NT2/D1 (cell line): ENCODE measurements at regions not wholly inside any gene's neighbourhood (a gene's known extent, or its start where the extent isn't known, plus 50 kb on each side); places are given as distances from the start of the nearest gene placed in this dataset.

Experiments
- DNase-seq: peaks from one replicate; pipeline ENCODE4 v3.0.0-alpha.2; 2011; ENCODE audit warnings: low read depth, low spot score
- H3K27me3 ChIP-seq: 2 replicates; pipeline ENCODE4 v1.6.0; 2011; ENCODE audit warnings: mild to moderate bottlenecking; ENCODE audit not compliant: insufficient read length, insufficient read depth
- H3K36me3 ChIP-seq: 2 replicates; pipeline ENCODE4 v1.6.1; 2011; ENCODE audit warnings: mild to moderate bottlenecking, low read length, mixed read lengths; ENCODE audit not compliant: insufficient read depth, insufficient read length
- H3K4me1 ChIP-seq: 2 replicates; pipeline ENCODE4 v1.5.1; 2011; ENCODE audit not compliant: insufficient read depth, insufficient read length
- H3K4me3 ChIP-seq: 2 replicates; pipeline ENCODE4 v1.5.1; 2011; ENCODE audit warnings: low read depth; ENCODE audit not compliant: insufficient read length
- H3K9ac ChIP-seq: 2 replicates; pipeline ENCODE4 v1.6.0; 2011; ENCODE audit warnings: low read depth; ENCODE audit not compliant: insufficient read length
- H3K9me3 ChIP-seq: 2 replicates; pipeline ENCODE4 v1.5.1; 2011; ENCODE audit warnings: mild to moderate bottlenecking, low read length; ENCODE audit not compliant: insufficient read depth
- SUZ12 ChIP-seq: IDR thresholded peaks from 2 replicates; pipeline ENCODE4 v1.6.1; 2011; ENCODE audit not compliant: insufficient read length, insufficient read depth; ENCODE audit errors: extremely low read depth
- YY1 ChIP-seq: IDR thresholded peaks from 2 replicates; pipeline ENCODE4 v1.6.1; 2011; ENCODE audit not compliant: insufficient read length, insufficient read depth
- ZNF274 ChIP-seq: IDR thresholded peaks from 2 replicates; pipeline ENCODE4 v1.6.1; 2011; ENCODE audit warnings: mild to moderate bottlenecking, low read depth, low read length

DNA sequence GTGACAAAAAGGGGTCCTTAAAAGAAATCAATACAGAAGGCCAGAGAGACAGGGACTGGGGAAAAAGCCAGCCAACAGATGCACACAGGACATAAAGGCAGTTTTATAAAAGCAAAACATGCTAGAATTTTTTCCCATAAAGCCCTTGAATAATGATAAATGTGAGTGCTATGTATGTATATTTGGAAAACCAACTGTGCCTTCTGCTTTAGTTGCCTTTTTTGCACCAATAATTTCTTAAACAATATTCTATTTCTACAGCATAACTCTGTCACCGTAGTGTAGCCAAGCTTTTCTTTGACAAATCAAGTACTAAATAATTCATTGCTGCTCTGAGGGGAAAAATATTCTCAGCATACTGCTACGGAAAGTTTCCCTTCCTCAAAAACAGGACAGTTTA is 730.6 kb upstream of the NRSN1 start:
- DNase-seq: no peak
- H3K4me3 ChIP-seq: no peak overlapping the region
- no peaks in the 10 kb centered on the region for H3K9me3 ChIP-seq
- no peak for TF ChIP-seq ZNF274
- no peak for TF ChIP-seq SUZ12
- no peak overlapping the region for H3K9ac ChIP-seq
- no peaks in the 10 kb centered on the region for H3K36me3 ChIP-seq
- no peaks in the 10 kb centered on the region for H3K4me1 ChIP-seq
- no peaks in the 10 kb centered on the region for H3K27me3 ChIP-seq

DNA sequence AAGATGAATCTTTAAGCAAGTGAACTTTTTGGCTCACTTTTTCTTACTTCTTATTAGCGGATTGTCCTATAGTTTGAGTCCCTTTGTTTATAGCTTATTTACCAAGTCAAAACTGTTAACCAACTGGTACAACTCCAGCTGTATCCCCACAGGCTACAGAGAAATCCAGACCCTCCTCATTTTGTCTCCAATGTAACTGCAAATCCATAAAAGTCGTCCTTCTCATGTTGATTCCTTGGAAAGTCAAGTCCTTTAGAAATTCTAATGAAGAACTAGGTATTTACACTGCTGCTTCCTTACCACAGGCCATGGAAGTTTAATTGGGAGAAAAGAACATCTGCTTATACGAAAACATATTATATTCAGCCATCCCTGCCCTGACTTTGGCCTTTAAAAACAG is 729.1 kb upstream of the NRSN1 start:
- TF ChIP-seq ZNF274 (no peak), SUZ12 (no peak), YY1 (no peak)
- Histone ChIP-seq H3K27me3 (no peaks in the 10 kb centered on the region), H3K9ac (no peak overlapping the region), H3K4me1 (no peaks in the 10 kb centered on the region), H3K9me3 (no peaks in the 10 kb centered on the region), H3K4me3 (no peak overlapping the region), H3K36me3 (no peaks in the 10 kb centered on the region)
- DNase-seq: peak; percentile 11

DNA sequence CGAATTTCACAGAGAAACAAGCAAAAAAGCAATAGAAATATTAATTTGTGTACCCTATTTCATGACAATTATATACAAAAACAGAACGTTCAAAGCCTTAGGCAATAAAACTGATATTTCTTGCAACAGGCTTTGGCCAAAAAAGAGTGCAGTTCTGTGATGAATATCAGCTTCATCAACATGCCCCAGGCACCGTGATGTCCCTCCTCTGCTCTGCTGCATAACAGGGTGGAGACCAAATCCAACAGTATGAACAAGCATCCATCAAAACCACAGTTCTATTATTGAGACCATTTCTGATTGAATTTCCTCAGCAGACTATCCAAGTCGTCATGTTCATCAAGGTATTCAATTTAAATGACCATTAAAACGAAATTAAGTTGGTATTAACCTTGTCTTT is 722.6 kb upstream of the NRSN1 start:
- no peak for DNase-seq
- H3K4me3 ChIP-seq: no peak overlapping the region
- H3K36me3 ChIP-seq: no peaks in the 10 kb centered on the region
- no peaks in the 10 kb centered on the region for H3K4me1 ChIP-seq
- TF ChIP-seq SUZ12 (no peak), YY1 (no peak), ZNF274 (no peak)
- no peak overlapping the region for H3K9ac ChIP-seq
- no peaks in the 10 kb centered on the region for H3K9me3 ChIP-seq
- H3K27me3 ChIP-seq: no peaks in the 10 kb centered on the region

DNA sequence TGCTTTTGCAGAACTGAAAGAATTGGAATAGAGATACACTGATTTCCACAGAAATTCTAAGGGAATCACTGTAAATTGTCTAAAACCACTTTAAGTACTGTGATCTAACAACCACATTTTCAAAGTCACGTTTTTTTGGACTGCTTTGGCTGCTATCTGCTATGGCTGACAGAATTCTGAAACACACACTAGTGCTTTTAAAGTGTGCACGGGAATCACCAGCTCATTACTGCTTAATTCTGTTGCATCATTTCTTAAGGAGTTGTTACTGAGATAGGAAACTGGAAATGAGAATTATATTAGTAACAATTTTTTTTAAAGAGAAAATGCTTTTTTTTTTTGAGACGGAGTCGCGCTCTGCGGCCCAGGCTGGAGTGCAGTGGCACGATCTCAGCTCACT is 716.5 kb upstream of the NRSN1 start:
- DNase-seq: no peak
- no peaks in the 10 kb centered on the region for H3K9me3 ChIP-seq
- no peak overlapping the region for H3K9ac ChIP-seq
- no peaks in the 10 kb centered on the region for H3K36me3 ChIP-seq
- H3K27me3 ChIP-seq: no peaks in the 10 kb centered on the region
- H3K4me3 ChIP-seq: no peak overlapping the region
- no peak for TF ChIP-seq ZNF274
- no peak for TF ChIP-seq YY1
- no peak for TF ChIP-seq SUZ12
- no peaks in the 10 kb centered on the region for H3K4me1 ChIP-seq

DNA sequence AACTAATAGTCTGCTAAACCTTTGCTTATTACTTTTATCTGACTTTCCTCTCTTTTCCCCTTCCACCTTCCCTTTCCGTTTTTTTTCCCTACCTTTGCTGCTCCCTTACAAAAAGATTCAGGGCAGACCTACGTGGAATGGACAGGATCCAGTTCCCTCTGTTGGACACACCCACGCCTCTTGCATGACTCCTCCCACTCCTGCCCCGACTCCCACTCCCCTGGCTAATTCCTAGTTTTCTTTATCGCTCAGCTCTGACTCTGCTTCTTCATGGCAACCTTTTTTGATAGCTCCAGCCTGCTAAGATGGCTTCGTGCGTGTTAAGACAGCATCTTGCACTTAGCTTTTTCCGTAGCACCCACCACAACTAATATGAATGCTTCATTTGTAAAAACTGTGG is 715.6 kb upstream of the NRSN1 start:
- Histone ChIP-seq H3K4me1 (no peaks in the 10 kb centered on the region), H3K9me3 (no peaks in the 10 kb centered on the region), H3K4me3 (no peak overlapping the region), H3K36me3 (no peaks in the 10 kb centered on the region), H3K9ac (no peak overlapping the region), H3K27me3 (no peaks in the 10 kb centered on the region)
- TF ChIP-seq ZNF274: no peak
- no peak for TF ChIP-seq YY1
- TF ChIP-seq SUZ12: no peak
- DNase-seq: no peak

DNA sequence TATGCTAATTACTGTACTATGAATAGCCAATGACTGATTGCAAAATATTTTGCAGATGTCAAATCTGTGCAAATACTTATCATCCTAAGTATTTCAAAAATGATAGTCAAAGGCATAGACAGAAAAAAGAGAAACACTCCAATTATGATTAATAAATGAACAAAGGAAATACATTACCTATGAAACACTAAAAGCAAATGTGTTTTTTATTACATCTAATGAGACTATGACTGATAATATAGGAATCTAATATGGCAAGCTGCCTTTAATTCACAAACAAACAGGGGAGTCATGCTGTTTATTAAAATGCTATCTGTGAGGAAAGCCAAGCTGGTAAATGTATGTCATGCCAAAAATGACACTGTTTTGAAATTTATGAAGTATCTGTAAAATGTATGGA is 713.2 kb upstream of the NRSN1 start:
- no peak overlapping the region for H3K9ac ChIP-seq
- H3K27me3 ChIP-seq: no peaks in the 10 kb centered on the region
- no peaks in the 10 kb centered on the region for H3K9me3 ChIP-seq
- no peaks in the 10 kb centered on the region for H3K4me1 ChIP-seq
- H3K36me3 ChIP-seq: no peaks in the 10 kb centered on the region
- TF ChIP-seq ZNF274 (no peak), YY1 (no peak), SUZ12 (no peak)
- no peak for DNase-seq
- no peak overlapping the region for H3K4me3 ChIP-seq

DNA sequence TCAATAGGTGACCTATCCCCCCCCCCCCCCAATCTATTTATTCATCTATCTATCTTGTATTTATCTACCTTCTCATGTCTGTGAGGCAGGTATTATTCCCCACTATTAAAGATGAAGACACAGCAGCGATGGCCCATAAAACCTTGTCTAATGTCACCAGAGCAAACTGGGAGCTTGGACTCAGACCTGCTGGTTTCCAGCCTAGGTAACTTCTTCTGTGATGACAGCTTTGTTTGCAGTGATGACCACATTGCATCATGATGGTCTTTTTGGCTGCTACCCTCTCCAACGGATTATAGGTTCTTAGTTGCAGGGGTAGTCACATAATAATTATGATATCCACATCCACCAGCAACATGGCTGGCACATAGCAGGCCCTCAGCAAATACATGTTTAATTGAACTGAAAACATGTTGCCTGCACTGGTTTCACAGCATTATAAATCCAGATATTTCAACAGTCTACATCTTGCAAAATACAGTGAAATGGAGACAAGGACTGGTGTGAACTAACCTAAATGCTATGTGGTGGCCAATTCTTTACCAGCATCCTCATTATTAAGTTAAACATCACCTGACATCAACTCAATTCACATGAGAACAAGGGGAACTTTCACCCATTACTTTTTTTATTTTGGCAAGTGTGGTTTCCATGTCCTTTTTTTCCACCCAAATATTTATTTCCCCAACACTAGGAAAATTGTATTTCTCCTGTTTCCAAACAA is 712.5 kb upstream of the NRSN1 start:
- Histone ChIP-seq H3K9ac (no peak overlapping the region), H3K4me1 (no peaks in the 10 kb centered on the region), H3K36me3 (no peaks in the 10 kb centered on the region), H3K4me3 (no peak overlapping the region), H3K27me3 (no peaks in the 10 kb centered on the region), H3K9me3 (no peaks in the 10 kb centered on the region)
- TF ChIP-seq YY1 (no peak), ZNF274 (no peak), SUZ12 (no peak)
- DNase-seq: no peak
